ENCODE measurements at regions not wholly inside any gene's neighbourhood (a gene's known extent, or its start where the extent isn't known, plus 50 kb on each side); places are given as distances from the start of the nearest gene placed in this dataset.
"Not testable (repeated sequence)": the region's sequence is repeated elsewhere in the genome, so short reads cannot be mapped to it uniquely, and the experiment has no call there.

DNA sequence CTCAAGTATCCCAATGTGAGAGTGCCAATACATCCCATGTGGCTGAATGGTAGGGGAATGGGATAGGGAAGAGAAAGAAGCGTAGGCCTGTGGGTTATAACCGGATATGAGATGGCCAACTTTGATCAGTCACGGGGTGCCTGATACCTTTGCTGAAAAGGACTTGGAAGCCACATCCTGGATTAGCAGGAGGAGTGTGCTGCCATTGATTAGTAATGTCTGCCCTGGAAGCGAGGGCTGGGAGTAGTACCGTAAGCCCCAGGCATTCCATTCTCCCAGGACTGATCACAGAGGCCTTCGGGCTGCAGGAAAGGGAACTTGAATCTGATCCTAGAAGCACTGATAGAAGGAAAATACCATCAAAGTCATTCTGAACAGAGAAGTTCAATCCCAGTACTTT is 218.5 kb downstream of the TFCP2L1 start:
- H3K4me3 Mint-ChIP-seq: no peak overlapping the region
- H3K4me1 Mint-ChIP-seq: no peaks in the 10 kb centered on the region
- DNase-seq (ENCODE audit: low spot score in 2 of 2, unreplicated experiment in 2 of 2): no peak
- no peak overlapping the region for H3K27ac Mint-ChIP-seq
- peaks cover 65% of the 10 kb centered on the region for H3K27me3 Mint-ChIP-seq (ENCODE audit: low read depth)
- no peaks in the 10 kb centered on the region for H3K9me3 Mint-ChIP-seq
- H3K36me3 Mint-ChIP-seq: no peaks in the 10 kb centered on the region
- TF ChIP-seq, protein P1, sequence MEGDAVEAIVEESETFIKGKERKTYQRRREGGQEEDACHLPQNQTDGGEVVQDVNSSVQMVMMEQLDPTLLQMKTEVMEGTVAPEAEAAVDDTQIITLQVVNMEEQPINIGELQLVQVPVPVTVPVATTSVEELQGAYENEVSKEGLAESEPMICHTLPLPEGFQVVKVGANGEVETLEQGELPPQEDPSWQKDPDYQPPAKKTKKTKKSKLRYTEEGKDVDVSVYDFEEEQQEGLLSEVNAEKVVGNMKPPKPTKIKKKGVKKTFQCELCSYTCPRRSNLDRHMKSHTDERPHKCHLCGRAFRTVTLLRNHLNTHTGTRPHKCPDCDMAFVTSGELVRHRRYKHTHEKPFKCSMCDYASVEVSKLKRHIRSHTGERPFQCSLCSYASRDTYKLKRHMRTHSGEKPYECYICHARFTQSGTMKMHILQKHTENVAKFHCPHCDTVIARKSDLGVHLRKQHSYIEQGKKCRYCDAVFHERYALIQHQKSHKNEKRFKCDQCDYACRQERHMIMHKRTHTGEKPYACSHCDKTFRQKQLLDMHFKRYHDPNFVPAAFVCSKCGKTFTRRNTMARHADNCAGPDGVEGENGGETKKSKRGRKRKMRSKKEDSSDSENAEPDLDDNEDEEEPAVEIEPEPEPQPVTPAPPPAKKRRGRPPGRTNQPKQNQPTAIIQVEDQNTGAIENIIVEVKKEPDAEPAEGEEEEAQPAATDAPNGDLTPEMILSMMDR (IDR thresholded peaks at IDR 0.05; ENCODE audit: unreplicated experiment): no peak

DNA sequence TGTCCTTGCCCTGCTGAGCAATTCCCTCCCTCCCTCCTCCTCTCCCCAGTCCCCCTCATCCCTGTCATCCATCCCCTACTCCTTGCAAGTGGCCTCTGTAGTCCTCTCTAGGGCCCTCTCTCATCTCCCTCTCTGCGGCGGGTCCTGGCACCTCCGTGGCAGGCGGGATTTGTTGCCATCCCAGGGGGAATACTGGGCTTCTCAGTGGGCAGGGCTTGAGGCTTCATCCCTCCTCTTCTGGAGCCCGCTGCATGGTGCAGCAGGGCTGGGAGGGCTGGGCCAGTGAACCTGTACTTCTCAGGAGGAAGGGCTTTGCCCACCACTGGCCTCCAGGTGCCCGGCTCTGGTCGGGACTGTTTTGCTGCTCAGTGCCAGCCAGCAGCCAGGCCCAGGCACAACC is 216.2 kb downstream of the TFCP2L1 start:
- Mint-ChIP-seq H3K36me3 (no peaks in the 10 kb centered on the region), H3K27ac (no peak overlapping the region), H3K4me3 (no peak overlapping the region), H3K4me1 (no peaks in the 10 kb centered on the region), H3K9me3 (no peaks in the 10 kb centered on the region), H3K27me3 (ENCODE audit: low read depth) (peaks cover 51% of the 10 kb centered on the region)
- DNase-seq (ENCODE audit: low spot score in 2 of 2, unreplicated experiment in 2 of 2): no peak
- TF ChIP-seq, protein P1 (IDR thresholded peaks at IDR 0.05; ENCODE audit: unreplicated experiment): no peak

DNA sequence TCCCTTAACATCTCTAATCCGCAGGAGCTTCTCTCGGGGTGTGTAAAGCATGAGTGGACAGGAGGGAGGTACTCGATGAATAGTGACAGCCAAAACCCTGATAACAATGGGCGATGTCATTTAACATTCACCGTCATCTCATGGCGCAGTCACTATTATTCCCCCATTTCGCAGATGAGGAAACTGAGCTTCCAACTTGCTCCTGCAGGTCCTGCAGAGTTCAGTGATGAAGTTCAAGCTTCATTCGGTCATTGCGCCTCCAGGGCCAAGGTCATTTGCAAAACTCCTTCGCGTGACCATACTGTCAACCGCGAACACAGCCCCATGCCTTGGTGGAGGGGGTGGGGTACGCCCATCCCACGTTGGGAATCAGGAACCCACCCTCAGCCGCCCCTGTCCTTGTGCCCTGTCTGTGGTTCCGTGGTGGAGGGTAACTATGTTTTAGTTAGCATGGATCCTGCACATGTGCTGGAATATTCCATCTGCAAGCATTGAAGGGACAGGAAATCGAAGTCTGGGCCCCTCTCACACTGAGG is 215.5 kb downstream of the TFCP2L1 start:
- Mint-ChIP-seq H3K4me3 (no peak overlapping the region), H3K27me3 (ENCODE audit: low read depth) (peaks cover 50% of the 10 kb centered on the region)

DNA sequence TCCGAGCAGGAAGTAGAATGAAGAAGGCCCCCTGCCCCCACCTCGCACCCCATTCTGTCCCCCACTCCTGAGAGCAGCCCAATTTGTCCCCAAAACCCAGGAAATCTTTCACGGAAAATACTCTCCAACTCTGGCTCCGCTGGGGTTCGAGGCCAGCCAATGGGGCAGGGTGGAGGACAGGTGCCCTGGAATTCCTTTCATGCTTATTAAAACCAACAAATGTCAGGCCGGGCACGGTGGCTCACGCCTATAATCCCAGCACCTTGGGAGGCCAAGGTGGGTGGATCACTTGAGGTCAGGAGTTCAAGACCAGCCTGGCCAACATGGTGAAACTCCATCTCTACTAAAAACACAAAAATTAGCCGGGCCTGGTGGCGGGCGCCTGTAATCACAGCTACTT is 214.9 kb downstream of the TFCP2L1 start:
- H3K27ac Mint-ChIP-seq; DNase-seq (ENCODE audit: low spot score in 2 of 2, unreplicated experiment in 2 of 2); H3K9me3 Mint-ChIP-seq; H3K36me3 Mint-ChIP-seq; H3K4me3 Mint-ChIP-seq; H3K4me1 Mint-ChIP-seq: not testable (repeated sequence)
- H3K27me3 Mint-ChIP-seq (ENCODE audit: low read depth): peaks cover 50% of the 10 kb centered on the region

More for the DNA sequence above, 215.5 kb downstream of the TFCP2L1 start:
- Mint-ChIP-seq H3K4me1 (peaks cover 5% of the 10 kb centered on the region), H3K36me3 (no peaks in the 10 kb centered on the region), H3K9me3 (no peaks in the 10 kb centered on the region), H3K27ac (no peak overlapping the region)
- no peak for DNase-seq (ENCODE audit: low spot score in 2 of 2, unreplicated experiment in 2 of 2)
- TF ChIP-seq, protein P1 (IDR thresholded peaks at IDR 0.05; ENCODE audit: unreplicated experiment): no peak

DNA sequence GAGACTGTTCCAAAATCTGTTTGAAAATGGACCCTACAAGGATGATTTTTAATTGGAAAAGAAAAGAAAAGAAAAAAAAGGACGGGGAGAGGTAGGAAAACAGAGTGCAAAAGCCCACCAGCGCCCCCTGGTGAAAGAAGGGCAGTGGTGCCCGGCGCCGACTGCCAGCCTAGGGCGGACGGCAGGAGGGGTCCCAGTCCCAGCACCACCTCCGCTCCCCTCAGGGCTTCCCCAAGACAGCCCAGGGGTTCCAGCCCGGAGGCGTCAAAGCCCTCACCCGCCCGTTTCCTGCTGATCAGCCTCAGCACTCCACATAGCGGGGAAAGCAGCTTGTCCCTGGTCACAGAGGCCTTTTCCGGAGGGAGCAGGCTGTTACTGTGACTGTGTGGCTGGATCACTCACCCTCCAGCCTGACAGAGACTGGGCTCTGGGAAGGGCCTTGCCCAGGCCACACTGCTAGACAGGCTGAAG is 213.9 kb downstream of the TFCP2L1 start:
- no peak overlapping the region for H3K27ac Mint-ChIP-seq
- DNase-seq (ENCODE audit: low spot score in 2 of 2, unreplicated experiment in 2 of 2): peak; percentile 72 to 96
- H3K9me3 Mint-ChIP-seq: no peaks in the 10 kb centered on the region
- H3K27me3 Mint-ChIP-seq (ENCODE audit: low read depth): peaks cover 50% of the 10 kb centered on the region
- peaks cover 19% of the 10 kb centered on the region for H3K4me1 Mint-ChIP-seq
- no peaks in the 10 kb centered on the region for H3K36me3 Mint-ChIP-seq
- TF ChIP-seq, protein P1 (IDR thresholded peaks at IDR 0.05; ENCODE audit: unreplicated experiment): peak; percentile 99
- H3K4me3 Mint-ChIP-seq: no peak overlapping the region

DNA sequence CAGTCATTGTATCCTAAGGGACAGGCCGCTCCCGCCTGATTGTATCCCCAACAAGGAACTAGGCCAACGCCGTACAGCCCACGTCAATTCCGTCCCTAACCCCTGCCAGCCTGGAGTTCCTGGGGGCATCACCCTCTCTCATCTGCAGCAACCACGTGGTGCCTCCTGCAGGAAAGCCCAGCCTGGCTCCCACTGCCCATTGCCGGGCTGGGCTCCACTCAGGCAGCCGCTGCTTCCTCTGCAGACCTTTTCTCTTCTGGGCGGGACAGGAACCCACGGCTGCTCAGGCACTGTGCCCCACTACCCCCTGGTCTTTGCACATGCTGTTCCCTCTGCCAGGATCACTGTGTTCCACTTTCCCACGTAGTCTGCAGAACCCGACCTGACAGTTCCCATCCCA is 212.2 kb downstream of the TFCP2L1 start:
- H3K4me3 Mint-ChIP-seq: no peak overlapping the region
- H3K36me3 Mint-ChIP-seq: no peaks in the 10 kb centered on the region
- TF ChIP-seq, protein P1 (IDR thresholded peaks at IDR 0.05; ENCODE audit: unreplicated experiment): no peak
- H3K27me3 Mint-ChIP-seq (ENCODE audit: low read depth): peaks cover 51% of the 10 kb centered on the region
- no peak for DNase-seq (ENCODE audit: low spot score in 2 of 2, unreplicated experiment in 2 of 2)
- H3K9me3 Mint-ChIP-seq: no peaks in the 10 kb centered on the region
- H3K27ac Mint-ChIP-seq: no peak overlapping the region
- H3K4me1 Mint-ChIP-seq: peaks cover 23% of the 10 kb centered on the region
